Heart left ventricle (tissue), 13 donors: ENCODE measurements at regions not wholly inside any gene's neighbourhood (a gene's known extent, or its start where the extent isn't known, plus 50 kb on each side); places are given as distances from the start of the nearest gene placed in this dataset.

Source experiments
- CTCF ChIP-seq, 12 donors: fragments of 200-600 bp; sonication (generic) in 4 of 12; IDR thresholded peaks; one replicate each; pipeline versions ENCODE4 v1.5.0 to v1.8.0; 2018 to 2022; ENCODE audit warnings: antibody characterized with exemption in 12 of 12, mild to moderate bottlenecking in 5 of 12
- POLR2A ChIP-seq, 2 donors: fragments of 450-650 bp; IDR thresholded peaks; one replicate each; pipeline ENCODE4 v1.6.1; 2017; ENCODE audit warnings: antibody characterized with exemption in 2 of 2, mild to moderate bottlenecking in 2 of 2, moderate library complexity in 2 of 2
- donor health status: ischemic (EF 13 %, LVEDD 7.1; RV severe dilation, severe dysfunction).
- donor health status: DM: no; HTN: yes; CAD: no.
- donor health status: DM: no; HTN: no; CAD: no.
- donor health status: ischemic (EF 25% LVEDD 6.9; RV normal size, moderate dysfunction).
- donor health status: ischemic (EF 25% LVEDD 5.7; RV mildly dilated, moderate dysfunction).
- donor health status: ischemic (EF 35%, LVEDD 5.7; RV mildly dilated, moderate dysfunction).
- donor health status: nonischemic (EF 11% LVEDD 7.7; RV severe dilation, severe dysfunction).
- donor health status: DM: yes; HTN: yes; CAD: no.
- donor health status: PGD.
- donor health status: ischemic (EF 29% LVEDD 5.4; RV normal size, mild dysfunction).
- donor health status: nonischemic (EF 23%, LVEDD 6.1; RV moderate dilation, normal function).

- no peak for TF ChIP-seq CTCF (IDR thresholded peaks at IDR 0.05)
- no peak for TF ChIP-seq POLR2A (IDR thresholded peaks at IDR 0.05)
Measured at GRCh38 chr7:26042237-26042636, 109.8 kb upstream of the NFE2L3 start.
